HG03280 (cell line): ENCODE measurements at regions not wholly inside any gene's neighbourhood (a gene's known extent, or its start where the extent isn't known, plus 50 kb on each side); places are given as distances from the start of the nearest gene placed in this dataset.
"Not testable (repeated sequence)": the region's sequence is repeated elsewhere in the genome, so short reads cannot be mapped to it uniquely, and the experiment has no call there.

Source experiments
- ATAC-seq: cut with Tn5 transposase; IDR thresholded peaks from one replicate; pipeline ENCODE4 v1.9.1; 2021; ENCODE audit warnings: mild to moderate bottlenecking, moderate library complexity; ENCODE audit not compliant: unreplicated experiment

- no peak for ATAC-seq
Observed at GRCh38 chr4:106541253-106541652, 172.7 kb upstream of the GIMD1 start.

- ATAC-seq: no peak
Observed at GRCh38 chr4:106530821-106531220, 162.2 kb upstream of the GIMD1 start.

- ATAC-seq: no peak
Observed at GRCh38 chr4:106530024-106530361, 161.4 kb upstream of the GIMD1 start.

- no peak for ATAC-seq
Observed at GRCh38 chr4:106529348-106530023, 160.9 kb upstream of the GIMD1 start.

- ATAC-seq: no peak
Observed at GRCh38 chr4:106527316-106527715, 158.7 kb upstream of the GIMD1 start.

GRCh38 chr4:106525425-106525824, 156.8 kb upstream of the GIMD1 start:
- not testable (repeated sequence) for ATAC-seq

- ATAC-seq: not testable (repeated sequence)
Observed at GRCh38 chr4:106524772-106525171, 156.2 kb upstream of the GIMD1 start.

- no peak for ATAC-seq
Observed at GRCh38 chr4:106522839-106523238, 154.3 kb upstream of the GIMD1 start.

- ATAC-seq: no peak
Observed at GRCh38 chr4:106512706-106513105, 144.1 kb upstream of the GIMD1 start.

- no peak for ATAC-seq
Observed at GRCh38 chr4:106507440-106507839, 138.9 kb upstream of the GIMD1 start.

- ATAC-seq: no peak
Observed at GRCh38 chr4:106503116-106504050, 134.8 kb upstream of the GIMD1 start.

- peak; percentile 87 for ATAC-seq
Observed at GRCh38 chr4:106502106-106502699, 133.6 kb upstream of the GIMD1 start.

- no peak for ATAC-seq
Observed at GRCh38 chr4:106497271-106497670, 128.7 kb upstream of the GIMD1 start.

- no peak for ATAC-seq
Observed at GRCh38 chr4:106496061-106496460, 127.5 kb upstream of the GIMD1 start.

GRCh38 chr4:106495476-106495875, 126.9 kb upstream of the GIMD1 start:
- no peak for ATAC-seq

GRCh38 chr4:106494066-106494465, 125.5 kb upstream of the GIMD1 start:
- no peak for ATAC-seq

- no peak for ATAC-seq
Observed at GRCh38 chr4:106493086-106493485, 124.5 kb upstream of the GIMD1 start.

- no peak for ATAC-seq
Observed at GRCh38 chr4:106486533-106486932, 118.0 kb upstream of the GIMD1 start.

- ATAC-seq: no peak
Observed at GRCh38 chr4:106481801-106482200, 113.2 kb upstream of the GIMD1 start.

GRCh38 chr4:106478152-106478551, 109.6 kb upstream of the GIMD1 start:
- ATAC-seq: no peak

GRCh38 chr4:106476741-106477140, 108.2 kb upstream of the GIMD1 start:
- ATAC-seq: no peak

GRCh38 chr4:106473515-106473914, 104.9 kb upstream of the GIMD1 start:
- no peak for ATAC-seq
